ENCODE measurements at regions not wholly inside any gene's neighbourhood (a gene's known extent, or its start where the extent isn't known, plus 50 kb on each side); places are given as distances from the start of the nearest gene placed in this dataset.
"Not testable (repeated sequence)": the region's sequence is repeated elsewhere in the genome, so short reads cannot be mapped to it uniquely, and the experiment has no call there.

GRCh38 chr1:207243442-207244408, 77.8 kb upstream of the CD55 start:
- peak in 1 of 2 donors; percentile 10 for DNase-seq (ENCODE audit: low read depth in 2 of 2)

- no peak for DNase-seq (ENCODE audit: low read depth in 2 of 2)
These were observed 77.1 kb upstream of the CD55 start for GRCh38 chr1:207244409-207244801.

GRCh38 chr1:207245124-207245523, 76.4 kb upstream of the CD55 start:
- peak in 1 of 2 donors; percentile 17 for DNase-seq (ENCODE audit: low read depth in 2 of 2)

- peak in 1 of 2 donors; percentile 8 for DNase-seq (ENCODE audit: low read depth in 2 of 2)
These were observed 72.8 kb upstream of the CD55 start for GRCh38 chr1:207248544-207249198.

GRCh38 chr1:207250431-207250830, 71.0 kb upstream of the CD55 start:
- DNase-seq (ENCODE audit: low read depth in 2 of 2) = no peak

- DNase-seq (ENCODE audit: low read depth in 2 of 2) = no peak
These were observed 70.4 kb upstream of the CD55 start for GRCh38 chr1:207251066-207251465.

- no peak for DNase-seq (ENCODE audit: low read depth in 2 of 2)
These were observed 64.6 kb upstream of the CD55 start for GRCh38 chr1:207256869-207257268.

- peak; percentile 53 to 78 for DNase-seq (ENCODE audit: low read depth in 2 of 2)
These were observed 62.1 kb upstream of the CD55 start for GRCh38 chr1:207259391-207259790.

- no peak for DNase-seq (ENCODE audit: low read depth in 2 of 2)
These were observed 59.5 kb upstream of the CD55 start for GRCh38 chr1:207261971-207262370.

GRCh38 chr1:207262891-207263290, 58.6 kb upstream of the CD55 start:
- not testable (repeated sequence) for DNase-seq (ENCODE audit: low read depth in 2 of 2)

- DNase-seq (ENCODE audit: low read depth in 2 of 2) = no peak
These were observed 56.7 kb upstream of the CD55 start for GRCh38 chr1:207264663-207265252.

- DNase-seq (ENCODE audit: low read depth in 2 of 2) = no peak
These were observed 53.1 kb upstream of the CD55 start for GRCh38 chr1:207268337-207268736.

GRCh38 chr1:207268753-207269511, 52.5 kb upstream of the CD55 start:
- DNase-seq (ENCODE audit: low read depth in 2 of 2) = no peak

Data from lung microvascular endothelial cell (primary cell).